Stimulated activated CD4-positive, alpha-beta T cell treated with anti-CD3 and anti-CD28 coated beads, Interleukin-4, amount 100 ng/mL, for 24 hours (primary cell): ENCODE measurements at regions not wholly inside any gene's neighbourhood (a gene's known extent, or its start where the extent isn't known, plus 50 kb on each side); places are given as distances from the start of the nearest gene placed in this dataset.

Experiments used
- DNase-seq: peaks from one replicate; pipeline ENCODE4 v3.0.0-alpha.2; 2020

- DNase-seq, result no peak
These were observed 204.5 kb downstream of the TM2D1 start for GRCh38 chr1:61520401-61520800.

DNA sequence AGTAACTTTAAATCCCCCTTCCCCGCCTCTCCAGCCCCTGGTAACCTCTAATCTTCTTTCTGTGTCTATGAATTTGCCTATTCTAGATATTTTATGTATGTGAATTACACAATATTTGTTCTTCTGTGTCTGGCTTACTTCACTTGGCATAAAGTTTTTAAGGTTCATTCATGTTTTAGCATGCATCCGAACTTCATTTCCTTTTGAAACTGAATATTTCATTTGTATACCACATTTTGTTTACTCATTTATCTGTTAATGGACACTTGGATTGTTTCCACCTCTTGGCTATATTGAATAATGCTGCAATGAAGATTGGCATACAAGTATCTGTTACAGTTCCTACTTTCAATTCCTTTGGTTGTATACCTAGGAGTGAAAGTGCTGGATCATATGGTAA is 205.3 kb downstream of the TM2D1 start:
- DNase-seq, result no peak

DNA sequence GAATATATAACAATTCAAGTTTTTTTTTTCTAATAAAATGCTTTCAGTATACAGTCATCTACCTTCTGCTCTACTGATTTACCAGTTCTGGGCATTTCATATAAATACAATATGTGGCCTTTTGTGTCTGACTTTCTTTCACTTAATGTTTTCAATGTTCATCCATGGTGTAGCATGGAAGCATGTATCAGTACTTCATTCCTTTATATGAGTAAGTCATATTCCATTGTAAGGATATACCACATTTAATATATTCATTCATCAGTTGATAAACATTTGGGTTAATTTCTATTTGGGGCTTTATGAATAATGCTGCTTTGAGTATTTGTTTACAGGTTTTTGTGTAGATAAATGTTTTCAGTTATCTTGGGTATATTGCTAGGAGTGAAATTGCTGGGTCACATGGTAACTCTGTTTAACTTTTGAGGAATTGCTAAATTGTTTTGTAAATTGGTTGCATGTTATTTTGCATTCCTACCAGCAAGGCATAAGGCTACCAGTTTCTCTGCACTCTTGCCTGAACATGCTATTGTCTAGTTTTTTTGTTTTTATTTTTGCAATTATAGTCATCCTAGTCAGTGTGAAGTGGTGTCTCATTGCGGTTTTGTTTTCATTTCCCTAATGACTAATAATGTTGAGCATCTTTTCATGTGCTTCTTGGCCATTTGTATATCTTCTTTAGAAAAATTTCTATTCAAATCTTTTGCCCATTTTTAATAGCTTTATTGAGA is 206.1 kb downstream of the TM2D1 start:
- no peak for DNase-seq

- DNase-seq, result no peak
These were observed 207.6 kb downstream of the TM2D1 start for GRCh38 chr1:61517345-61517744.

GRCh38 chr1:61515096-61515495 is 209.8 kb downstream of the TM2D1 start:
- DNase-seq, result no peak
